HG03457 (cell line): ENCODE measurements at regions not wholly inside any gene's neighbourhood (a gene's known extent, or its start where the extent isn't known, plus 50 kb on each side); places are given as distances from the start of the nearest gene placed in this dataset.

Experiments used
- ATAC-seq: cut with Tn5 transposase; IDR thresholded peaks from one replicate; pipeline ENCODE4 v1.9.1; 2021; ENCODE audit warnings: moderate number of reproducible peaks; ENCODE audit not compliant: unreplicated experiment

- ATAC-seq, result no peak
Measured at GRCh38 chr18:66761166-66761565, 157.3 kb upstream of the CDH19 start.

GRCh38 chr18:66760559-66760958 lies 156.7 kb upstream of the CDH19 start:
- no peak for ATAC-seq

GRCh38 chr18:66759050-66759828 lies 155.3 kb upstream of the CDH19 start:
- ATAC-seq, result no peak

GRCh38 chr18:66757946-66758345 lies 154.1 kb upstream of the CDH19 start:
- ATAC-seq, result no peak

GRCh38 chr18:66754335-66754734 lies 150.4 kb upstream of the CDH19 start:
- ATAC-seq, result no peak

GRCh38 chr18:66752733-66753132 lies 148.8 kb upstream of the CDH19 start:
- no peak for ATAC-seq

GRCh38 chr18:66749481-66750035 lies 145.7 kb upstream of the CDH19 start:
- ATAC-seq, result no peak

GRCh38 chr18:66749030-66749429 lies 145.1 kb upstream of the CDH19 start:
- no peak for ATAC-seq

- ATAC-seq, result no peak
Measured at GRCh38 chr18:66742832-66743231, 138.9 kb upstream of the CDH19 start.

GRCh38 chr18:66735933-66736332 lies 132.0 kb upstream of the CDH19 start:
- no peak for ATAC-seq

GRCh38 chr18:66734451-66734850 lies 130.6 kb upstream of the CDH19 start:
- ATAC-seq, result no peak

GRCh38 chr18:66731890-66732289 lies 128.0 kb upstream of the CDH19 start:
- ATAC-seq, result no peak

GRCh38 chr18:66729442-66730239 lies 125.8 kb upstream of the CDH19 start:
- no peak for ATAC-seq

- ATAC-seq, result no peak
Measured at GRCh38 chr18:66728951-66729350, 125.1 kb upstream of the CDH19 start.

- no peak for ATAC-seq
Measured at GRCh38 chr18:66727991-66728390, 124.1 kb upstream of the CDH19 start.

GRCh38 chr18:66724664-66725356 lies 120.9 kb upstream of the CDH19 start:
- ATAC-seq, result no peak

GRCh38 chr18:66722671-66723070 lies 118.8 kb upstream of the CDH19 start:
- ATAC-seq, result no peak

GRCh38 chr18:66708646-66709045 lies 104.8 kb upstream of the CDH19 start:
- no peak for ATAC-seq

- no peak for ATAC-seq
Measured at GRCh38 chr18:66707473-66707872, 103.6 kb upstream of the CDH19 start.

GRCh38 chr18:66695281-66695680 lies 91.4 kb upstream of the CDH19 start:
- no peak for ATAC-seq

GRCh38 chr18:66694852-66695251 lies 91.0 kb upstream of the CDH19 start:
- no peak for ATAC-seq
